Vagina (tissue), 2 donors: ENCODE measurements at regions not wholly inside any gene's neighbourhood (a gene's known extent, or its start where the extent isn't known, plus 50 kb on each side); places are given as distances from the start of the nearest gene placed in this dataset.

Source experiments
- CTCF ChIP-seq, 3 experiments: fragments of 450-650 bp in 2 of 3; fragments of 200-600 bp in 1 of 3; sonication (generic) in 1 of 3; IDR thresholded peaks; one replicate each; pipeline ENCODE4 v1.5.1; 2017 to 2019; ENCODE audit warnings: antibody characterized with exemption in 3 of 3, mild to moderate bottlenecking in 2 of 3, moderate library complexity in 2 of 3
- POLR2A ChIP-seq, 2 donors: fragments of 450-650 bp; IDR thresholded peaks; one replicate each; pipeline ENCODE4 v1.6.1; 2017; ENCODE audit warnings: antibody characterized with exemption in 2 of 2, mild to moderate bottlenecking in 2 of 2, moderate library complexity in 2 of 2

GRCh38 chr3:197356741-197357140 is 58.3 kb upstream of the DLG1 start:
- TF ChIP-seq CTCF (IDR thresholded peaks at IDR 0.05) (no peak), POLR2A (IDR thresholded peaks at IDR 0.05) (no peak)
